GM19025 (cell line): ENCODE measurements at regions not wholly inside any gene's neighbourhood (a gene's known extent, or its start where the extent isn't known, plus 50 kb on each side); places are given as distances from the start of the nearest gene placed in this dataset.

ENCODE experiments used
- ATAC-seq: cut with Tn5 transposase; IDR thresholded peaks from one replicate; pipeline ENCODE4 v1.9.1; 2021; ENCODE audit warnings: mild to moderate bottlenecking, low read depth, moderate library complexity; ENCODE audit not compliant: unreplicated experiment

- ATAC-seq: no peak
Observed at GRCh38 chr7:21354284-21354683, 73.6 kb upstream of the SP4 start.

GRCh38 chr7:21355406-21355874, 72.4 kb upstream of the SP4 start:
- peak; percentile 80 for ATAC-seq

GRCh38 chr7:21356616-21357015, 71.3 kb upstream of the SP4 start:
- no peak for ATAC-seq

- ATAC-seq: no peak
Observed at GRCh38 chr7:21357151-21358097, 70.5 kb upstream of the SP4 start.

GRCh38 chr7:21358648-21359047, 69.2 kb upstream of the SP4 start:
- no peak for ATAC-seq

- ATAC-seq: no peak
Observed at GRCh38 chr7:21359163-21359562, 68.7 kb upstream of the SP4 start.

GRCh38 chr7:21361413-21362125, 66.3 kb upstream of the SP4 start:
- ATAC-seq: no peak

GRCh38 chr7:21364801-21365271, 63.0 kb upstream of the SP4 start:
- peak; percentile 70 for ATAC-seq

GRCh38 chr7:21365866-21366624, 61.8 kb upstream of the SP4 start:
- ATAC-seq: no peak

- no peak for ATAC-seq
Observed at GRCh38 chr7:21367081-21367480, 60.8 kb upstream of the SP4 start.

- ATAC-seq: no peak
Observed at GRCh38 chr7:21367537-21367936, 60.3 kb upstream of the SP4 start.

GRCh38 chr7:21368317-21368716, 59.6 kb upstream of the SP4 start:
- ATAC-seq: no peak

GRCh38 chr7:21370283-21370982, 57.5 kb upstream of the SP4 start:
- no peak for ATAC-seq

GRCh38 chr7:21371360-21371759, 56.5 kb upstream of the SP4 start:
- no peak for ATAC-seq

GRCh38 chr7:21373031-21373430, 54.9 kb upstream of the SP4 start:
- ATAC-seq: no peak

- ATAC-seq: no peak
Observed at GRCh38 chr7:21374134-21374533, 53.7 kb upstream of the SP4 start.

- ATAC-seq: no peak
Observed at GRCh38 chr7:21377545-21377944, 50.3 kb upstream of the SP4 start.
